GM12873 (cell line): ENCODE measurements at regions not wholly inside any gene's neighbourhood (a gene's known extent, or its start where the extent isn't known, plus 50 kb on each side); places are given as distances from the start of the nearest gene placed in this dataset.

ENCODE experiments used
- CTCF ChIP-seq: IDR thresholded peaks from 2 replicates; pipeline ENCODE4 v1.5.1; 2012; ENCODE audit warnings: low read depth, mild to moderate bottlenecking, moderate library complexity, low read length, control low read depth; ENCODE audit not compliant: insufficient read depth; ENCODE audit errors: missing control alignments

GRCh38 chrX:27136325-27136724 lies 326.8 kb downstream of the PPP4R3C start:
- no peak for TF ChIP-seq CTCF

- no peak for TF ChIP-seq CTCF
Measured at GRCh38 chrX:27132862-27133261, 330.3 kb downstream of the PPP4R3C start.

- TF ChIP-seq CTCF, result no peak
Measured at GRCh38 chrX:27086237-27086636, 376.9 kb downstream of the PPP4R3C start.

- TF ChIP-seq CTCF, result no peak
Measured at GRCh38 chrX:27085346-27085745, 377.8 kb downstream of the PPP4R3C start.

- no peak for TF ChIP-seq CTCF
Measured at GRCh38 chrX:27078371-27078770, 384.8 kb downstream of the PPP4R3C start.

GRCh38 chrX:27057883-27058282 lies 405.3 kb downstream of the PPP4R3C start:
- TF ChIP-seq CTCF, result no peak

- no peak for TF ChIP-seq CTCF
Measured at GRCh38 chrX:27039332-27039731, 423.8 kb downstream of the PPP4R3C start.
